SK-N-SH treated with all-trans-retinoic acid at 6 μM for 48 hours (cell line): ENCODE measurements at regions not wholly inside any gene's neighbourhood (a gene's known extent, or its start where the extent isn't known, plus 50 kb on each side); places are given as distances from the start of the nearest gene placed in this dataset.

Experiments
- CREB5 ChIP-seq: fragments of 250-450 bp; sonication (Bioruptor Pico); IDR thresholded peaks from 2 replicates; pipeline ENCODE4 v1.5.1; 2020; ENCODE audit warnings: low read depth, mild to moderate bottlenecking, moderate library complexity
- CSDC2 ChIP-seq: fragments of 250-450 bp; sonication (Bioruptor Pico); IDR thresholded peaks from 2 replicates; pipeline ENCODE4 v1.5.0; 2020; ENCODE audit warnings: mild to moderate bottlenecking, moderate library complexity
- ESRRG ChIP-seq: fragments of 250-450 bp; sonication (Bioruptor Pico); IDR thresholded peaks from 2 replicates; pipeline ENCODE4 v1.6.1; 2021; ENCODE audit warnings: mild to moderate bottlenecking
- ZFP3 ChIP-seq: fragments of 250-450 bp; sonication (Bioruptor Pico); IDR thresholded peaks from 2 replicates; pipeline ENCODE4 v1.5.0; 2020; ENCODE audit warnings: mild to moderate bottlenecking, moderate library complexity

GRCh38 chr6:106749609-106750008, 120.2 kb downstream of the QRSL1 start:
- TF ChIP-seq CREB5 (CRISPR knock-in tag) (no peak), ZFP3 (CRISPR knock-in tag) (no peak), ESRRG (CRISPR knock-in tag) (no peak), CSDC2 (no peak)
